K562 (cell line): ENCODE measurements at regions not wholly inside any gene's neighbourhood (a gene's known extent, or its start where the extent isn't known, plus 50 kb on each side); places are given as distances from the start of the nearest gene placed in this dataset.

ENCODE experiments used
- ATAC-seq: fragments of 200-7000 bp; cut with Tn5 transposase; 3 replicates; pipeline ENCODE4 v1.9.1; 2020; ENCODE audit warnings: moderate library complexity
- BruUV-seq: library from RNA; stranded (reverse); fragments of 400-500 nt; replicated peaks from 2 replicates; lab custom pipeline; 2021; lab: Mats Ljungman, UMichigan
- CTCF ChIA-PET: fragments of 300-600 bp; formaldehyde crosslinking; extraction: SDS; loops from one replicate; lab custom pipeline; 2021; ENCODE audit warnings: low intra/inter-chr PET ratio; lab: Yijun Ruan, JAX
- POLR2A ChIA-PET: fragments of 300-600, 350-650 bp; sonication (Branson Sonifier 250); formaldehyde crosslinking; extraction: SDS; loops from one replicate; lab custom pipeline; 2021; ENCODE audit warnings: antibody characterized with exemption, inconsistent platforms; lab: Yijun Ruan, JAX
- DNase-seq, 4 experiments: peaks; one replicate each; pipeline versions ENCODE4 v3.0.0 to v3.0.0-alpha.2; 2011 to 2018; ENCODE audit warnings: low spot score in 3 of 4, mixed read lengths in 3 of 4; ENCODE audit errors: extremely low read depth in 1 of 4
- FAIRE-seq: peaks from 2 replicates; lab custom pipeline; 2011; peaks lifted over from hg19 to GRCh38; lab: Jason Lieb, UNC
- H2AFZ ChIP-seq: 2 replicates; pipeline ENCODE4 v1.6.0; 2011; ENCODE audit warnings: low read depth, low read length, control low read depth, inconsistent platforms
- H3K27ac ChIP-seq: fragments of 200-600 bp; 3 replicates; pipeline ENCODE4 v1.8.0; 2011; ENCODE audit warnings: low read depth, mild to moderate bottlenecking, control low read depth, inconsistent platforms, low read length, moderate library complexity, mixed read lengths; ENCODE audit errors: extremely low read depth
- H3K27me3 ChIP-seq, 2 experiments: fragments of 300-600 bp in 1 of 2; 2 replicates in 1 of 2; 3 replicates in 1 of 2; pipeline versions ENCODE4 v1.6.0 to v1.8.0; 2011; ENCODE audit warnings: inconsistent platforms in 2 of 2, low read length in 2 of 2, mild to moderate bottlenecking in 1 of 2, mixed read lengths in 1 of 2, moderate library complexity in 1 of 2; ENCODE audit not compliant: control insufficient read depth in 2 of 2, insufficient read depth in 2 of 2
- H3K36me3 ChIP-seq: fragments of 300-600 bp; 3 replicates; pipeline ENCODE4 v1.8.0; 2011; ENCODE audit warnings: mild to moderate bottlenecking, low read length, inconsistent platforms; ENCODE audit not compliant: control insufficient read depth, insufficient read depth
- H3K4me1 ChIP-seq, 2 experiments: fragments of 200-600 bp in 1 of 2; replicated peaks in 1 of 2; 2 replicates in 1 of 2; 3 replicates in 1 of 2; pipeline versions ENCODE4 v1.5.1 to v1.8.0; 2011; ENCODE audit warnings: inconsistent platforms in 2 of 2, low read length in 2 of 2, mild to moderate bottlenecking in 1 of 2, mixed read lengths in 1 of 2, moderate library complexity in 1 of 2; ENCODE audit not compliant: control insufficient read depth in 2 of 2, insufficient read depth in 2 of 2
- H3K4me2 ChIP-seq: 2 replicates; pipeline ENCODE4 v1.6.1; 2011; ENCODE audit warnings: low read length, control low read depth, inconsistent platforms, mixed read lengths; ENCODE audit not compliant: insufficient read depth
- H3K4me3 ChIP-seq: fragments of 200-600 bp; sonication (generic), shearing (Covaris generic); 2 replicates; pipeline ENCODE4 v1.5.1; 2016; ENCODE audit warnings: control low read depth, inconsistent platforms
- H3K79me2 ChIP-seq: fragments of 200-600 bp; 3 replicates; pipeline ENCODE4 v1.8.0; 2011; ENCODE audit warnings: low read length, inconsistent platforms; ENCODE audit not compliant: control insufficient read depth, insufficient read depth
- H3K9ac ChIP-seq, 2 experiments: 2 replicates each; pipeline versions ENCODE4 v1.6.0 to v1.6.1; 2011; ENCODE audit warnings: low read depth in 2 of 2, low read length in 2 of 2, control low read depth in 1 of 2, inconsistent platforms in 1 of 2, mild to moderate bottlenecking in 1 of 2, mixed read lengths in 1 of 2; ENCODE audit not compliant: insufficient read depth in 1 of 2
- H3K9me1 ChIP-seq: one replicate; pipeline ENCODE4 v1.6.0; 2011; ENCODE audit warnings: inconsistent platforms, mild to moderate bottlenecking, low read length, moderate library complexity; ENCODE audit not compliant: control insufficient read depth, insufficient read depth
- H3K9me3 ChIP-seq: replicated peaks from 2 replicates; pipeline ENCODE4 v1.5.1; 2011; ENCODE audit warnings: low read depth, low read length, inconsistent platforms; ENCODE audit not compliant: control insufficient read depth, insufficient read depth
- H4K20me1 ChIP-seq: replicated peaks from 2 replicates; pipeline ENCODE4 v1.6.1; 2011; ENCODE audit warnings: low read length, inconsistent platforms, mixed read lengths; ENCODE audit not compliant: control insufficient read depth, insufficient read depth
- ELF1 ChIP-seq: fragments of 200-800 bp; sonication (Bioruptor generic); IDR thresholded peaks from 2 replicates; pipeline ENCODE4 v1.6.1; 2016; ENCODE audit warnings: missing genetic modification characterization, missing compliant biosample characterization
- MAFK ChIP-seq: IDR thresholded peaks from 2 replicates; pipeline ENCODE4 v1.6.1; 2011; ENCODE audit warnings: low read length, improper control_type of control experiment
- MLLT1 ChIP-seq, 2 experiments: fragments of 450-650 bp; IDR thresholded peaks; 2 replicates each; pipeline ENCODE4 v1.6.1; 2016
- RAD51 ChIP-seq: fragments of 450-650 bp; IDR thresholded peaks from 2 replicates; pipeline ENCODE4 v1.7.1; 2016; ENCODE audit warnings: low read depth, mild to moderate bottlenecking, borderline replicate concordance
- SIX5 ChIP-seq, 2 experiments: IDR thresholded peaks; 2 replicates each; pipeline ENCODE4 v1.6.1; 2011; ENCODE audit warnings: low read length in 2 of 2, borderline replicate concordance in 1 of 2, low read depth in 1 of 2, mild to moderate bottlenecking in 1 of 2, moderate library complexity in 1 of 2; ENCODE audit not compliant: insufficient read depth in 1 of 2
- SP1 ChIP-seq: sonication (generic); formaldehyde crosslinking; IDR thresholded peaks from 2 replicates; pipeline ENCODE4 v1.8.1; 2022; ENCODE audit warnings: mild to moderate bottlenecking, missing genetic modification reagents
- ZNF551 ChIP-seq: fragments of 250-450 bp; sonication (Bioruptor Pico); IDR thresholded peaks from 2 replicates; pipeline ENCODE4 v1.5.0; 2021; ENCODE audit warnings: mild to moderate bottlenecking, moderate library complexity
- WGBS: fragments of 100-300 bp; shearing (Covaris generic); methylation state at CpG from one replicate; pipeline ENCODE4 v1.1.6; 2016; ENCODE audit warnings: low coverage, mixed read lengths; ENCODE audit not compliant: insufficient coverage; ENCODE audit errors: missing lambda C conversion rate; 5-methylcytosine and 5-hydroxymethylcytosine counted together
- in situ Hi-C: fragments of 300-500 bp; cut with MboI; formaldehyde crosslinking; loops from 4 replicates; pipeline ENCODE4 v1.15.0; 2018; ENCODE audit warnings: inconsistent platforms, mixed read lengths
- intact Hi-C: fragments of 100-400 bp; cut with micrococcal nuclease; formaldehyde crosslinking; loops from 2 replicates; pipeline ENCODE4 v1.14.2; 2022
- TF ChIP-seq, protein P1 (sequence below): fragments of 450-650 bp; IDR thresholded peaks from 2 replicates; pipeline ENCODE4 v1.7.0; 2016; ENCODE audit warnings: borderline replicate concordance

GRCh38 chr5:165370794-165371193, 1865.4 kb downstream of the MAT2B start:
- BruUV-seq = no TSS peak
- in situ Hi-C loops = no loop called here
- H3K79me2 ChIP-seq = no peaks in the 10 kb centered on the region
- no peak for ATAC-seq
- H3K4me3 ChIP-seq = no peak overlapping the region
- POLR2A ChIA-PET = no interaction called here
- H2AFZ ChIP-seq = no peak overlapping the region
- DNase-seq = no peak
- no peaks in the 10 kb centered on the region for H3K9me3 ChIP-seq
- H3K4me1 ChIP-seq = no peaks in the 10 kb centered on the region
- no peaks in the 10 kb centered on the region for H3K27me3 ChIP-seq
- H4K20me1 ChIP-seq = no peaks in the 10 kb centered on the region
- no peak for FAIRE-seq
- WGBS = 0% methylated on average over 1 of the region's 1 CpG
- CTCF ChIA-PET = interaction anchor here (0.7 kb wide), 1 partner anchor 105 kb away, joined by 3 read pairs; no protein-coding TSS in a partner anchor
- no peaks in the 10 kb centered on the region for H3K9me1 ChIP-seq
- TF ChIP-seq, protein P1, sequence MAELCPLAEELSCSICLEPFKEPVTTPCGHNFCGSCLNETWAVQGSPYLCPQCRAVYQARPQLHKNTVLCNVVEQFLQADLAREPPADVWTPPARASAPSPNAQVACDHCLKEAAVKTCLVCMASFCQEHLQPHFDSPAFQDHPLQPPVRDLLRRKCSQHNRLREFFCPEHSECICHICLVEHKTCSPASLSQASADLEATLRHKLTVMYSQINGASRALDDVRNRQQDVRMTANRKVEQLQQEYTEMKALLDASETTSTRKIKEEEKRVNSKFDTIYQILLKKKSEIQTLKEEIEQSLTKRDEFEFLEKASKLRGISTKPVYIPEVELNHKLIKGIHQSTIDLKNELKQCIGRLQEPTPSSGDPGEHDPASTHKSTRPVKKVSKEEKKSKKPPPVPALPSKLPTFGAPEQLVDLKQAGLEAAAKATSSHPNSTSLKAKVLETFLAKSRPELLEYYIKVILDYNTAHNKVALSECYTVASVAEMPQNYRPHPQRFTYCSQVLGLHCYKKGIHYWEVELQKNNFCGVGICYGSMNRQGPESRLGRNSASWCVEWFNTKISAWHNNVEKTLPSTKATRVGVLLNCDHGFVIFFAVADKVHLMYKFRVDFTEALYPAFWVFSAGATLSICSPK = no peak
- TF ChIP-seq MAFK (no peak), SP1 (CRISPR knock-in tag) (no peak), ELF1 (no peak), SIX5 (IDR thresholded peaks at IDR 0.05; ENCODE audit: borderline replicate concordance in 1 of 2, insufficient read depth in 1 of 2, low read depth in 1 of 2, low read length in 2 of 2) (no peak), RAD51 (no peak), MLLT1 (IDR thresholded peaks at IDR 0.05) (no peak), ZNF551 (CRISPR knock-in tag) (no peak)
- TF ChIP-seq, all 486 proteins: peak for 0
- no peak overlapping the region for H3K9ac ChIP-seq
- no peaks in the 10 kb centered on the region for H3K36me3 ChIP-seq
- intact Hi-C loops = no loop called here
- H3K4me2 ChIP-seq = no peak overlapping the region
- no peak overlapping the region for H3K27ac ChIP-seq
